GM23338 (cell line): ENCODE measurements at regions not wholly inside any gene's neighbourhood (a gene's known extent, or its start where the extent isn't known, plus 50 kb on each side); places are given as distances from the start of the nearest gene placed in this dataset.
A peak's percentile ranks its signal among the peaks of the same experiment; 100 is the strongest.

Experiments used
- ATAC-seq: fragments of 200-7000 bp; cut with Tn5 transposase; 3 replicates; pipeline ENCODE4 v1.9.1; 2020
- DNase-seq: peaks from one replicate; pipeline ENCODE4 v3.0.0-alpha.2; 2015; ENCODE audit warnings: low spot score
- H2AFZ ChIP-seq: fragments of 200-600 bp; sonication (generic); 2 replicates; pipeline ENCODE4 v1.8.0; 2016; ENCODE audit warnings: antibody characterized with exemption, mild to moderate bottlenecking, moderate library complexity
- H3F3A ChIP-seq: fragments of 200-600 bp; sonication (generic); replicated peaks from 2 replicates; pipeline ENCODE4 v1.8.0; 2017; ENCODE audit warnings: antibody characterized with exemption, mixed run types, low read depth
- H3K27ac ChIP-seq: fragments of 200-600 bp; sonication (generic); 2 replicates; pipeline ENCODE4 v1.6.1; 2016; ENCODE audit warnings: low read depth
- H3K27me3 ChIP-seq: fragments of 200-600 bp; sonication (generic); 2 replicates; pipeline ENCODE4 v1.8.0; 2016; ENCODE audit warnings: mild to moderate bottlenecking, mixed run types, moderate library complexity; ENCODE audit not compliant: insufficient read depth
- H3K36me3 ChIP-seq: fragments of 200-600 bp; sonication (generic); 2 replicates; pipeline ENCODE4 v1.8.0; 2016; ENCODE audit warnings: mild to moderate bottlenecking; ENCODE audit not compliant: insufficient read depth
- H3K4me1 ChIP-seq: fragments of 200-600 bp; sonication (generic); 2 replicates; pipeline ENCODE4 v1.8.0; 2016; ENCODE audit warnings: mild to moderate bottlenecking, moderate library complexity; ENCODE audit not compliant: insufficient read depth
- H3K4me2 ChIP-seq: fragments of 200-600 bp; sonication (generic); 2 replicates; pipeline ENCODE4 v1.7.1; 2017; ENCODE audit warnings: mixed run types
- H3K4me3 ChIP-seq: fragments of 200-600 bp; sonication (generic); 2 replicates; pipeline ENCODE4 v1.6.1; 2016; ENCODE audit warnings: mixed run types
- H3K79me2 ChIP-seq: fragments of 200-600 bp; sonication (generic); replicated peaks from 2 replicates; pipeline ENCODE4 v1.8.0; 2017; ENCODE audit warnings: mild to moderate bottlenecking; ENCODE audit not compliant: insufficient read depth
- H3K9me2 ChIP-seq: fragments of 200-600 bp; sonication (generic); 2 replicates; pipeline ENCODE4 v1.8.0; 2017; ENCODE audit not compliant: insufficient read depth
- H4K20me1 ChIP-seq: fragments of 200-600 bp; sonication (generic); replicated peaks from 2 replicates; pipeline ENCODE4 v1.8.0; 2017; ENCODE audit warnings: mild to moderate bottlenecking; ENCODE audit not compliant: insufficient read depth
- H3K27ac Mint-ChIP-seq: 2 replicates; pipeline ENCODE4 v1.8.0; 2020; ENCODE audit warnings: inconsistent platforms, mild to moderate bottlenecking, moderate library complexity, mixed read lengths
- H3K27me3 Mint-ChIP-seq: 3 replicates; pipeline ENCODE4 v1.8.0; 2022; ENCODE audit warnings: low read depth, mild to moderate bottlenecking, moderate library complexity, mixed read lengths, inconsistent platforms; ENCODE audit not compliant: insufficient read depth, poor library complexity
- H3K36me3 Mint-ChIP-seq: 3 replicates; pipeline ENCODE4 v1.8.0; 2021; ENCODE audit warnings: low read depth, mild to moderate bottlenecking, inconsistent platforms, moderate library complexity, mixed read lengths
- H3K4me1 Mint-ChIP-seq: 3 replicates; pipeline ENCODE4 v1.8.0; 2020; ENCODE audit warnings: mild to moderate bottlenecking, inconsistent platforms, mixed read lengths
- H3K4me3 Mint-ChIP-seq: 3 replicates; pipeline ENCODE4 v1.8.0; 2021; ENCODE audit warnings: moderate library complexity, mild to moderate bottlenecking, inconsistent platforms, mixed read lengths
- H3K9me3 Mint-ChIP-seq: 3 replicates; pipeline ENCODE4 v1.8.0; 2020; ENCODE audit warnings: moderate library complexity, mild to moderate bottlenecking, inconsistent platforms, mixed read lengths
- CREB1 ChIP-seq: fragments of 250-450 bp; sonication (Bioruptor Pico); IDR thresholded peaks from 2 replicates; pipeline ENCODE4 v1.5.0; 2020; ENCODE audit warnings: low read depth, mild to moderate bottlenecking, moderate library complexity
- CTCF ChIP-seq, 2 experiments: fragments of 200-600 bp in 1 of 2; sonication (generic) in 1 of 2; conservative IDR thresholded peaks; 2 replicates each; pipeline versions ENCODE4 v1.5.1 to v1.6.1; 2016 to 2017; ENCODE audit warnings: antibody characterized with exemption in 2 of 2, low read depth in 2 of 2, mild to moderate bottlenecking in 2 of 2, moderate library complexity in 1 of 2
- ETS1 ChIP-seq: IDR thresholded peaks from 2 replicates; pipeline ENCODE4 v1.6.1; 2016; ENCODE audit warnings: antibody characterized with exemption
- EZH2 ChIP-seq: fragments of 200-600 bp; sonication (generic); IDR thresholded peaks from one replicate; pipeline ENCODE4 v1.8.0; 2017; ENCODE audit warnings: antibody characterized with exemption, mild to moderate bottlenecking, low read depth; ENCODE audit not compliant: unreplicated experiment
- EZH2phosphoT487 ChIP-seq: fragments of 200-600 bp; sonication (generic); IDR thresholded peaks from one replicate; pipeline ENCODE4 v1.8.1; 2018; ENCODE audit warnings: antibody characterized with exemption; ENCODE audit not compliant: unreplicated experiment
- JUNB ChIP-seq: IDR thresholded peaks from one replicate; pipeline ENCODE4 v1.6.1; 2016; ENCODE audit warnings: antibody characterized with exemption; ENCODE audit not compliant: unreplicated experiment
- NANOG ChIP-seq: IDR thresholded peaks from 2 replicates; pipeline ENCODE4 v1.6.1; 2016; ENCODE audit warnings: antibody characterized with exemption, borderline replicate concordance
- REST ChIP-seq: IDR thresholded peaks from one replicate; pipeline ENCODE4 v1.6.1; 2018; ENCODE audit warnings: antibody characterized with exemption; ENCODE audit not compliant: unreplicated experiment
- ZNF114 ChIP-seq: fragments of 250-450 bp; sonication (Bioruptor Pico); IDR thresholded peaks from 2 replicates; pipeline ENCODE4 v1.5.0; 2020; ENCODE audit warnings: mild to moderate bottlenecking, moderate library complexity

- no peak for TF ChIP-seq ETS1
Measured at GRCh38 chr5:9722601-9723180, 92.5 kb upstream of the TAS2R1 start (continued).

GRCh38 chr5:9721161-9721560 is 91.0 kb upstream of the TAS2R1 start:
- ATAC-seq = no peak
- Mint-ChIP-seq H3K27ac (no peak overlapping the region), H3K27me3 (no peaks in the 10 kb centered on the region), H3K4me1 (no peaks in the 10 kb centered on the region), H3K4me3 (no peak overlapping the region), H3K9me3 (no peaks in the 10 kb centered on the region), H3K36me3 (no peaks in the 10 kb centered on the region)
- Histone ChIP-seq H3K4me3 (no peak overlapping the region), H3K79me2 (no peaks in the 10 kb centered on the region), H3F3A (no peaks in the 10 kb centered on the region), H3K9me2 (peaks cover 7% of the 10 kb centered on the region; the same call in 1 of the 2 replicates), H3K4me2 (no peak overlapping the region), H4K20me1 (no peaks in the 10 kb centered on the region), H2AFZ (no peak overlapping the region), H3K4me1 (no peaks in the 10 kb centered on the region), H3K36me3 (no peaks in the 10 kb centered on the region; the same call in 1 of the 2 replicates), H3K27ac (no peak overlapping the region), H3K27me3 (no peaks in the 10 kb centered on the region)
- DNase-seq = no peak
- TF ChIP-seq JUNB = no peak
- TF ChIP-seq EZH2 = no peak
- TF ChIP-seq CTCF (conservative IDR thresholded peaks at IDR 0.05; ENCODE audit: low read depth in 2 of 2) = no peak
- TF ChIP-seq ZNF114 (CRISPR knock-in tag) = no peak
- no peak for TF ChIP-seq EZH2phosphoT487
- TF ChIP-seq CREB1 (CRISPR knock-in tag) = no peak

- peak; percentile 67 for ATAC-seq
- Histone ChIP-seq H3K27me3 (no peaks in the 10 kb centered on the region), H3K9me2 (peaks cover 7% of the 10 kb centered on the region; the same call in 1 of the 2 replicates), H4K20me1 (no peaks in the 10 kb centered on the region), H3K27ac (no peak overlapping the region), H3K4me2 (no peak overlapping the region), H3F3A (no peaks in the 10 kb centered on the region), H3K4me3 (no peak overlapping the region), H2AFZ (peak overlapping the region; percentile 69; the same call in 1 of the 2 replicates), H3K36me3 (no peaks in the 10 kb centered on the region; the same call in 1 of the 2 replicates), H3K4me1 (no peaks in the 10 kb centered on the region), H3K79me2 (no peaks in the 10 kb centered on the region)
- peak; percentile 12 for DNase-seq
- H3K27ac Mint-ChIP-seq = peak overlapping the region; percentile 26; the same call in 1 of the 2 replicates
- H3K9me3 Mint-ChIP-seq = no peaks in the 10 kb centered on the region
- H3K4me3 Mint-ChIP-seq = no peak overlapping the region
- H3K27me3 Mint-ChIP-seq = no peaks in the 10 kb centered on the region
- no peaks in the 10 kb centered on the region for H3K4me1 Mint-ChIP-seq
- H3K36me3 Mint-ChIP-seq = no peaks in the 10 kb centered on the region
- TF ChIP-seq ETS1 = no peak
- TF ChIP-seq REST = no peak
- no peak for TF ChIP-seq ZNF114 (CRISPR knock-in tag)
- TF ChIP-seq NANOG = no peak
Measured at GRCh38 chr5:9720361-9720760, 90.2 kb upstream of the TAS2R1 start.
